Osteoblast (primary cell): ENCODE measurements at regions not wholly inside any gene's neighbourhood (a gene's known extent, or its start where the extent isn't known, plus 50 kb on each side); places are given as distances from the start of the nearest gene placed in this dataset.

Source experiments
- DNase-seq: peaks from one replicate; pipeline ENCODE4 v3.0.0; 2011; ENCODE audit warnings: low spot score, mixed read lengths; ENCODE audit not compliant: insufficient read length; ENCODE audit errors: missing footprints
- H2AFZ ChIP-seq: 2 replicates; pipeline ENCODE4 v1.6.0; 2011; ENCODE audit warnings: mild to moderate bottlenecking, low read length
- H3K27ac ChIP-seq: 2 replicates; pipeline ENCODE4 v1.5.1; 2011; ENCODE audit warnings: mild to moderate bottlenecking, low read depth, low read length, moderate library complexity
- H3K27me3 ChIP-seq: 2 replicates; pipeline ENCODE4 v1.6.0; 2012; ENCODE audit warnings: mild to moderate bottlenecking, control low read depth, inconsistent platforms, low read length, moderate library complexity; ENCODE audit not compliant: insufficient read depth
- H3K36me3 ChIP-seq: 2 replicates; pipeline ENCODE4 v1.5.1; 2011; ENCODE audit warnings: mild to moderate bottlenecking, low read length, control low read depth, moderate library complexity; ENCODE audit not compliant: insufficient read depth
- H3K4me1 ChIP-seq: 2 replicates; pipeline ENCODE4 v1.5.1; 2011; ENCODE audit warnings: mild to moderate bottlenecking, low read length, control low read depth, moderate library complexity; ENCODE audit not compliant: insufficient read depth
- H3K4me2 ChIP-seq: 2 replicates; pipeline ENCODE4 v1.6.0; 2011; ENCODE audit warnings: mild to moderate bottlenecking, low read length; ENCODE audit not compliant: insufficient read depth
- H3K4me3 ChIP-seq: fragments of 200-600 bp; sonication (generic); 3 replicates; pipeline ENCODE4 v1.5.1; 2012; ENCODE audit warnings: mild to moderate bottlenecking, low read length, inconsistent platforms; ENCODE audit not compliant: insufficient read depth
- H3K79me2 ChIP-seq: 2 replicates; pipeline ENCODE4 v1.6.0; 2012; ENCODE audit warnings: mild to moderate bottlenecking, low read length, control low read depth, inconsistent platforms; ENCODE audit not compliant: insufficient read depth
- H3K9me3 ChIP-seq: 2 replicates; pipeline ENCODE4 v1.5.1; 2011; ENCODE audit warnings: low read depth, low read length, control low read depth
- H4K20me1 ChIP-seq: 2 replicates; pipeline ENCODE4 v1.6.0; 2012; ENCODE audit warnings: mild to moderate bottlenecking, low read length, control low read depth; ENCODE audit not compliant: insufficient read depth
- CTCF ChIP-seq: IDR thresholded peaks from 2 replicates; pipeline ENCODE4 v1.5.1; 2011; ENCODE audit warnings: mild to moderate bottlenecking, low read depth, low read length, moderate library complexity; ENCODE audit errors: extremely low read depth

GRCh38 chr17:79246225-79247190 is 171.9 kb downstream of the ENGASE start:
- Histone ChIP-seq H3K27ac (no peak overlapping the region), H3K27me3 (no peaks in the 10 kb centered on the region), H4K20me1 (no peaks in the 10 kb centered on the region), H3K4me3 (no peak overlapping the region), H3K79me2 (no peaks in the 10 kb centered on the region), H3K9me3 (no peaks in the 10 kb centered on the region), H3K36me3 (no peaks in the 10 kb centered on the region), H2AFZ (no peak overlapping the region), H3K4me2 (no peak overlapping the region), H3K4me1 (no peaks in the 10 kb centered on the region)
- TF ChIP-seq CTCF = no peak
- DNase-seq = peak; percentile 55

- Histone ChIP-seq H2AFZ (no peak overlapping the region), H3K9me3 (no peaks in the 10 kb centered on the region), H3K79me2 (no peaks in the 10 kb centered on the region), H3K4me2 (no peak overlapping the region), H3K27ac (no peak overlapping the region), H3K27me3 (peaks cover 1% of the 10 kb centered on the region), H4K20me1 (no peaks in the 10 kb centered on the region), H3K4me1 (no peaks in the 10 kb centered on the region), H3K4me3 (no peak overlapping the region), H3K36me3 (no peaks in the 10 kb centered on the region)
- no peak for DNase-seq
- no peak for TF ChIP-seq CTCF
These were observed 170.0 kb downstream of the ENGASE start for GRCh38 chr17:79244665-79245064.

- Histone ChIP-seq H3K36me3 (no peaks in the 10 kb centered on the region), H3K4me3 (no peak overlapping the region), H3K9me3 (no peaks in the 10 kb centered on the region), H2AFZ (no peak overlapping the region), H4K20me1 (no peaks in the 10 kb centered on the region), H3K4me1 (no peaks in the 10 kb centered on the region), H3K27ac (no peak overlapping the region), H3K4me2 (no peak overlapping the region), H3K79me2 (no peaks in the 10 kb centered on the region), H3K27me3 (peaks cover 5% of the 10 kb centered on the region)
- DNase-seq = no peak
- no peak for TF ChIP-seq CTCF
These were observed 169.4 kb downstream of the ENGASE start for GRCh38 chr17:79243996-79244395.

- no peak overlapping the region for H3K4me2 ChIP-seq
- no peak overlapping the region for H3K4me3 ChIP-seq
- DNase-seq = peak; percentile 9
- no peaks in the 10 kb centered on the region for H3K36me3 ChIP-seq
- H4K20me1 ChIP-seq = no peaks in the 10 kb centered on the region
- TF ChIP-seq CTCF = no peak
- no peak overlapping the region for H3K27ac ChIP-seq
- peaks cover 5% of the 10 kb centered on the region for H3K27me3 ChIP-seq
- no peak overlapping the region for H2AFZ ChIP-seq
- no peaks in the 10 kb centered on the region for H3K4me1 ChIP-seq
- no peaks in the 10 kb centered on the region for H3K79me2 ChIP-seq
- no peaks in the 10 kb centered on the region for H3K9me3 ChIP-seq
These were observed 169.0 kb downstream of the ENGASE start for GRCh38 chr17:79243603-79243990.
